ENCODE measurements at regions not wholly inside any gene's neighbourhood (a gene's known extent, or its start where the extent isn't known, plus 50 kb on each side); places are given as distances from the start of the nearest gene placed in this dataset.

- no peak for TF ChIP-seq CTCF (IDR thresholded peaks at IDR 0.05)
- no peak for TF ChIP-seq EP300 (IDR thresholded peaks at IDR 0.05)
- no peak for TF ChIP-seq POLR2AphosphoS5 (IDR thresholded peaks at IDR 0.05)
Observed at GRCh38 chr3:144200466-144200865, 228.8 kb downstream of the DIPK2A start.
